Endodermal cell (in vitro differentiated cells): ENCODE measurements at regions not wholly inside any gene's neighbourhood (a gene's known extent, or its start where the extent isn't known, plus 50 kb on each side); places are given as distances from the start of the nearest gene placed in this dataset.

ENCODE experiments used
- DNase-seq: peaks from one replicate; pipeline ENCODE4 v3.0.0-alpha.2; 2017
- H3K27ac ChIP-seq: 2 replicates; pipeline ENCODE4 v1.5.1; 2013; ENCODE audit warnings: mild to moderate bottlenecking, low read depth, low read length, moderate library complexity
- H3K27me3 ChIP-seq: 2 replicates; pipeline ENCODE4 v1.6.1; 2013; ENCODE audit warnings: mild to moderate bottlenecking, low read length, moderate library complexity; ENCODE audit not compliant: insufficient read depth, control insufficient read depth, poor library complexity, severe bottlenecking
- H3K36me3 ChIP-seq: 2 replicates; pipeline ENCODE4 v1.7.0; 2013; ENCODE audit warnings: mild to moderate bottlenecking, low read length, moderate library complexity; ENCODE audit not compliant: control insufficient read depth, insufficient read depth
- H3K4me1 ChIP-seq: one replicate; pipeline ENCODE4 v1.7.0; 2013; ENCODE audit warnings: low read length; ENCODE audit not compliant: control insufficient read depth, insufficient read depth
- H3K4me3 ChIP-seq: 2 replicates; pipeline ENCODE4 v1.5.1; 2013; ENCODE audit warnings: mild to moderate bottlenecking, low read length, moderate library complexity
- H3K9ac ChIP-seq: 2 replicates; pipeline ENCODE4 v1.6.1; 2013; ENCODE audit warnings: mild to moderate bottlenecking, low read length, moderate library complexity; ENCODE audit not compliant: poor library complexity, severe bottlenecking; ENCODE audit errors: extremely low read depth
- H3K9me3 ChIP-seq: 2 replicates; pipeline ENCODE4 v1.6.1; 2013; ENCODE audit warnings: mild to moderate bottlenecking, low read length, moderate library complexity; ENCODE audit not compliant: control insufficient read depth
- H3K27ac Mint-ChIP-seq: 2 replicates; pipeline ENCODE4 v1.8.0; 2020; ENCODE audit warnings: mixed read lengths
- H3K27me3 Mint-ChIP-seq: 2 replicates; pipeline ENCODE4 v1.8.0; 2021; ENCODE audit warnings: mild to moderate bottlenecking, mixed read lengths; ENCODE audit not compliant: insufficient read depth
- H3K36me3 Mint-ChIP-seq: 2 replicates; pipeline ENCODE4 v1.8.0; 2020; ENCODE audit warnings: low read depth, mixed read lengths
- H3K4me1 Mint-ChIP-seq: 2 replicates; pipeline ENCODE4 v1.8.0; 2020; ENCODE audit warnings: mixed read lengths
- H3K4me3 Mint-ChIP-seq: 2 replicates; pipeline ENCODE4 v1.8.0; 2020; ENCODE audit warnings: mild to moderate bottlenecking, moderate library complexity, mixed read lengths
- H3K9me3 Mint-ChIP-seq: 2 replicates; pipeline ENCODE4 v1.8.0; 2020; ENCODE audit warnings: mild to moderate bottlenecking, mixed read lengths
- WGBS, 2 experiments: methylation state at CpG; one replicate each; pipeline versions ENCODE4 v1.1.5 to v1.1.7; 2013; ENCODE audit warnings: missing lambda C conversion rate in 2 of 2, mixed read lengths in 1 of 2; ENCODE audit not compliant: insufficient coverage in 1 of 2, insufficient read length in 1 of 2; 5-methylcytosine and 5-hydroxymethylcytosine counted together
- TF ChIP-seq, protein P1 (sequence below): fragments of 200-600 bp; sonication (generic); conservative IDR thresholded peaks from 2 replicates; pipeline ENCODE4 v1.5.0; 2021; ENCODE audit warnings: antibody characterized with exemption, mild to moderate bottlenecking

DNA sequence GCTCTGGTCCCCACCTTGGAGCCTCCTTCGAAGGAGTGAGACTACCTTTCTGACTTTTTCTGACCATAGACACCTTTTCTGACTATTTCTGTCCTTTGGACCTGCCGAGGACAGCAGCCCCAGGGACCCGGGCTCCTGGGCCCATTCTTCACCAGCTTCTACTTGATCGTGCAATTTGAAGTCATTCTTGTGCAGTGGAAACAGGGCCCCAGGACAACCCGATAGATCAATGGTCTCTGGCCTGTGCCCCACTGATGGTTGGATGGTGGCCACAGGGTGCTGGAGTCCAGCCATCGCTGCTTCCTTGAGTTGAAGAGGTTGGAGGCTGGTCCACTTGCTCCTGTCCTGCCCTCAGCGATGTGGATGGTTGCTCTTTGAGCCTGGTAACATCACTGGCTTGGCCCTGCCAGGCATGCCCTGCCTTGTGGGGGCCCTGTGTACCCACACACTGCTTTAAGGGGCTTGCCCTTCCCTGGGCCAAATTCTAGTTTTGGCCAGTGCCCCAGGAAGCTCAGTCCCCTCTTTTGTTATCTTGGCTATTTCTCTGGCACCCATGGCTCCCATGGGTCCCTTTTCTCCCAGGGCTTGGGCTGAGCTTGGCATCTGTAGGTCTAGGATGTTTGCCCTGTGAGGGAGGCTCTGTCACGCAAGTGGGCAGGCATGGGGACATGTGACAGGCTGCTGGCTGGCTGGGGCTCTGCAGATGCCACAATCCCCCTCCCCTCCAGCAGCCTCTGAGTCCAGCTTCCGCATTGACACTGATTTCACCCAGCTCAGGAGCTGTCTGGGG, 375.6 kb upstream of the NUPR2 start:
- Histone ChIP-seq H3K4me3 (no peak overlapping the region), H3K9ac (no peak overlapping the region), H3K9me3 (peaks cover 58% of the 10 kb centered on the region), H3K27ac (no peak overlapping the region), H3K4me1 (no peaks in the 10 kb centered on the region), H3K36me3 (no peaks in the 10 kb centered on the region), H3K27me3 (no peaks in the 10 kb centered on the region)
- H3K27me3 Mint-ChIP-seq, result no peaks in the 10 kb centered on the region
- no peak overlapping the region for H3K4me3 Mint-ChIP-seq
- WGBS, 2 experiments, result 57 to 58% methylated on average over 7 to 9 of the region's 9 CpGs
- H3K9me3 Mint-ChIP-seq, result peaks cover 90% of the 10 kb centered on the region
- H3K4me1 Mint-ChIP-seq, result no peaks in the 10 kb centered on the region
- H3K36me3 Mint-ChIP-seq, result no peaks in the 10 kb centered on the region
- TF ChIP-seq, protein P1, sequence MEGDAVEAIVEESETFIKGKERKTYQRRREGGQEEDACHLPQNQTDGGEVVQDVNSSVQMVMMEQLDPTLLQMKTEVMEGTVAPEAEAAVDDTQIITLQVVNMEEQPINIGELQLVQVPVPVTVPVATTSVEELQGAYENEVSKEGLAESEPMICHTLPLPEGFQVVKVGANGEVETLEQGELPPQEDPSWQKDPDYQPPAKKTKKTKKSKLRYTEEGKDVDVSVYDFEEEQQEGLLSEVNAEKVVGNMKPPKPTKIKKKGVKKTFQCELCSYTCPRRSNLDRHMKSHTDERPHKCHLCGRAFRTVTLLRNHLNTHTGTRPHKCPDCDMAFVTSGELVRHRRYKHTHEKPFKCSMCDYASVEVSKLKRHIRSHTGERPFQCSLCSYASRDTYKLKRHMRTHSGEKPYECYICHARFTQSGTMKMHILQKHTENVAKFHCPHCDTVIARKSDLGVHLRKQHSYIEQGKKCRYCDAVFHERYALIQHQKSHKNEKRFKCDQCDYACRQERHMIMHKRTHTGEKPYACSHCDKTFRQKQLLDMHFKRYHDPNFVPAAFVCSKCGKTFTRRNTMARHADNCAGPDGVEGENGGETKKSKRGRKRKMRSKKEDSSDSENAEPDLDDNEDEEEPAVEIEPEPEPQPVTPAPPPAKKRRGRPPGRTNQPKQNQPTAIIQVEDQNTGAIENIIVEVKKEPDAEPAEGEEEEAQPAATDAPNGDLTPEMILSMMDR, result no peak
- no peak overlapping the region for H3K27ac Mint-ChIP-seq
- no peak for DNase-seq

DNA sequence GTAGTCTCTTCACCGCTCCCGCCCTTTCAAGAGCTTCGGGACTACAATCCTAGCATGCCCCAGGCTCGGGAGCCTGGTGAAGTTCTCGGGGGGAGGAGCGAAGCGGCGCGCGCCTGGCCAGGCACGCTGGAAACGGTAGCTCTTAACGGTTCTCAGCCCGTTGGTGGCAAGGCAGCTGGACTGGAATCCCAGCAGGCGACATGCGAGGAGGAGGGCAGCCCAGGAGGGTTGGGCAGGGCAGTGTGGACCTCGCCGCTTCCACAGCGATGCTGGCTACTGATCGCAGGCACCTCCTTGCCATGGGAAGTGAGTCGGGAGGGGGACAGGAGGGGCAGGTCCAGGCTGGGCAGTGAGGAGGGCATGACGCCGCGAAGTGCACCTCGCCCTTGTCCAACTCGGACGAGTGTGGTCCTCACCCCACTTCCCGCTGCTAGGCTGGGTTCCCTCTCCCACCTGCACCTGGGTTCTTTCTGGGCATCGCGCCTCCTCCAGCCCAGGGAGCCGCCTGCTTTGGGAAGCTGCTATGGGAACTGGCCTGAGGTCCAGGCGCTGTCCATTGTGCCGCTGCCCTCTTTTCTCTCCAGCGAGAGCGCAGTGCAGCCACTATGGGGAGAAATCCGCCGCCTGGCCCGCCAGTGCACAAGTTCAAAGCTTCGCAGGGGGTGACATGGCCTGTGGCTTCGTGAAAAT, 367.8 kb upstream of the NUPR2 start:
- peaks cover 90% of the 10 kb centered on the region for H3K9me3 Mint-ChIP-seq
- Histone ChIP-seq H3K4me1 (no peaks in the 10 kb centered on the region), H3K27me3 (no peaks in the 10 kb centered on the region), H3K4me3 (no peak overlapping the region), H3K36me3 (no peaks in the 10 kb centered on the region), H3K9ac (no peak overlapping the region), H3K9me3 (peaks cover 71% of the 10 kb centered on the region), H3K27ac (no peak overlapping the region)
- TF ChIP-seq, protein P1, result no peak
- 84 to 89% methylated on average over 24 to 40 of the region's 40 CpGs for WGBS, 2 experiments
- no peak overlapping the region for H3K4me3 Mint-ChIP-seq
- H3K27me3 Mint-ChIP-seq, result no peaks in the 10 kb centered on the region
- DNase-seq, result no peak
- H3K27ac Mint-ChIP-seq, result no peak overlapping the region
- no peaks in the 10 kb centered on the region for H3K4me1 Mint-ChIP-seq
- H3K36me3 Mint-ChIP-seq, result no peaks in the 10 kb centered on the region

DNA sequence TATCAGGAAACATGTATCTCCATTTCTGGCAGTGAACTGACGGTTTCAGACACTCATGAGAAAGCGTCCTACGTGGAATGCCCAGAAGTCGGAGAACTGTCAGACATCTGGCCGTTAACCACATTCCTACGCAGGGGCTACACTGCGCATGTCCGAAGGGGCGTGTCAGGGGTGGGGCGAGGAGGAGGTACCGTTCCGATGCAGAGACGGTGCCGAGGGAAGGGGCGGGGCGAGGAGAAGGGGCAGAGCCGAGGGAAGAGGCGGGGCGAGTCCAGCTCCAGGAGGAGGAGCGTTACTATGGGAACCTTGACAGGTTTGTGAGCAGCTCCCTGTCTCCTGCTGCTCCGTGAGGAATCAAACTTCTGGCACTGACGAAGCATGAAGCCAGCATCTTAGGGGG, 366.9 kb upstream of the NUPR2 start:
- no peaks in the 10 kb centered on the region for H3K4me1 ChIP-seq
- no peaks in the 10 kb centered on the region for H3K27me3 ChIP-seq
- Mint-ChIP-seq H3K9me3 (peaks cover 90% of the 10 kb centered on the region), H3K4me3 (no peak overlapping the region), H3K27ac (no peak overlapping the region), H3K36me3 (no peaks in the 10 kb centered on the region), H3K4me1 (no peaks in the 10 kb centered on the region), H3K27me3 (no peaks in the 10 kb centered on the region)
- no peak for DNase-seq
- H3K36me3 ChIP-seq, result no peaks in the 10 kb centered on the region
- WGBS, 2 experiments, result 87 to 95% methylated on average over 15 to 22 of the region's 22 CpGs
- H3K4me3 ChIP-seq, result no peak overlapping the region
- peaks cover 72% of the 10 kb centered on the region for H3K9me3 ChIP-seq
- H3K9ac ChIP-seq, result no peak overlapping the region
- H3K27ac ChIP-seq, result no peak overlapping the region
- TF ChIP-seq, protein P1, result no peak
